GM21515 (cell line): ENCODE measurements at regions not wholly inside any gene's neighbourhood (a gene's known extent, or its start where the extent isn't known, plus 50 kb on each side); places are given as distances from the start of the nearest gene placed in this dataset.
A peak's percentile ranks its signal among the peaks of the same experiment; 100 is the strongest.
"Not testable (repeated sequence)": the region's sequence is repeated elsewhere in the genome, so short reads cannot be mapped to it uniquely, and the experiment has no call there.

ENCODE experiments used
- ATAC-seq: cut with Tn5 transposase; IDR thresholded peaks from one replicate; pipeline ENCODE4 v1.9.1; 2021; ENCODE audit not compliant: unreplicated experiment

DNA sequence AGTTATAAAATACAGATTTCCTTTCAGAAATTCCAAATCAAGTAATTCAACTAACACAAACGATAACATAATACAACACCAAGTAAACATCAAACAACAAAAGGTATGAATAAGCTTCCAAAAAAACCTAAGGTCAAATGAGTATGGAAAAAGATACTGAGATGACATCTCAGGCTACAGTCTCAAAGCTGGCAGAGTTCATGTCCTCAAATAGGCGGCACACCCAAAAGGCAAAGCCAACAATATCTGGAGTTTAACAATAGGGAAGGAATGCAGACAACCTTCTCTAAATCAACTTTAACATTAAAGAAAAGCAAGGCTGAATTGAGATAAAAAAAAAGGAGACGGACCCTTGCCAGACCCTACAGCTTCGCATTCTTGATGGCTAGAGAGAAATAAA, 346.6 kb downstream of the RSL24D1 start:
- no peak for ATAC-seq

DNA sequence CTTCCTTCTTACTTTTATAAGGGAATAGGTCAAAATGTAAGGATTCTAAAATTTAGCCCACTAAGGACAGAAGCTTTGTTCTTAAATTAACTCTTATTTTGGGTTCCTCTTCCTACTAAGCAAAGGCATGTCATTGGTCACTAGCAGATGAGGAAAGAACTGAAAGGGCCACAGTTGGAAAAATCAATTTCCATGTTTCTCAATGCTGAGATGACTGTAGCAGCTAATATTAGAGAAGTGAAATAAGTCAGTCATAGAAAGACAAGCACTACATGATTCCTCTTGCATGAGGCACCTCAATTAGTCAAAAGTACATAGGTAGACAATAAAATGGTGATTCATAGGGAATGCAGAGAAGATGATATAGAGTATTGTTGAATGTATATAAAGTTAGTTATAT, 353.7 kb downstream of the RSL24D1 start:
- no peak for ATAC-seq

DNA sequence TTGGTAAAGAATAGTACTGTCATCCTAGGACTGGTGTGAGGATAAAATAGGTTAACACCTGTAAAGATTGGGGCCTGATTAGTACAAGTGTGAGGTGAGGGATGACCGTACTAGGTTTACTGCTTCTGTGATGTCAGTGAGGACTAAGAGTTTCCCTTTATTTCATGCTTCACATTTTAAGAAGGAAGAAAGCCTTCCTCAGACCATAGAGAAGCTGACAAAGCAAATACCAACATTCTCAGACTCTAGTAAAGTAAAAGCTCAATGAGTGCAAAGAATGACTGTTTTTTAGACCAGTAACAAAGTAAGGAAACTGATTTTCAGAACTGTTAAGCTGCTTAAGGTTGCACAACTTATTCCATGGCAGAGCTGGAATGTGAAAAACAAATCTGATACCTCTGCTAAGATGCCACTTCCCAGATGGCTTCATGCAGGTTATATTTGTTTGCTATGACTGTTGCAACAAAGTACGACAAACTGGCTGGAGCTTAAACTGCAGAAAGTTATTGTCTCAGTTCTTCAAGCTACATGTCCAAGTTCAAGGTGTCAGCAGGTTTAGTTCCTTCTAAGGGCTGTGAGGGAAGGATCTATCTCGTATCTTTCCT, 354.9 kb downstream of the RSL24D1 start:
- no peak for ATAC-seq

DNA sequence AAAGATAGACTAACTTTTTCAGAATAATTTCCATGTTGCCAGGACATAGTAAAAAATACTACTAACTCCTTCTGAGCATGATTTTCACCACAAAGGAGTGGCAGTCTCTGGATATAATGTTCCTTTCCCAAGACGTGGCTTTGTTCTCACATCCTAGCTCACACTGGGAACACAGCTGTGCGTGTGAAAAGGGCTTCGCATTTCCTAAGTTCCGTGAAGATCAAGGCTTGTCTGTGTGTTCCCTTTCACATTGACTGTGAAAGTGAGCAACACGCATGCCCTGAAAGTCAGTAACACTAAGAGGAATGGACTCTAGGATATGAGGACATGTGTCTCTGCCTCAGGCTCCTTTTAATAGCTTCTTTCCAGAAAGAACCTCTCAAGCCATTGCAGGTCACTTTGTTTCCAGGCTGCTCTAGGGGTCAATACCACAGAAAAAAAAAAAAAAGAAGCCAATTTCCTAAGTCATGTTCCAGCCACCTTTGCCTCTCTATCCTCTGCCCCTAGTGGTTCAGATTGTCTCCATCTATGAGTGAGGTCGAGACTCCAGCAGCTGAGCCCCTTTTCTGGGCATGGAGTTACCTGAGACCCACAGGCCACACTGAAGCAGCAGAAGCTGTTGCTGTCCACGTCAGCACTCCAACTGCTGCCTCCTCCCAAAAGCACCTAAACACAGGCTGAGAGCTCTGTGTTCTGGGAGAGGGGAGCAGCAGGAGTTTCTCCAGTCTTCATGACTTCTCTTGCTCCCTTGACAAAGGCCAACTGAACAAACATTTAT, 355.9 kb downstream of the RSL24D1 start:
- ATAC-seq, result no peak

DNA sequence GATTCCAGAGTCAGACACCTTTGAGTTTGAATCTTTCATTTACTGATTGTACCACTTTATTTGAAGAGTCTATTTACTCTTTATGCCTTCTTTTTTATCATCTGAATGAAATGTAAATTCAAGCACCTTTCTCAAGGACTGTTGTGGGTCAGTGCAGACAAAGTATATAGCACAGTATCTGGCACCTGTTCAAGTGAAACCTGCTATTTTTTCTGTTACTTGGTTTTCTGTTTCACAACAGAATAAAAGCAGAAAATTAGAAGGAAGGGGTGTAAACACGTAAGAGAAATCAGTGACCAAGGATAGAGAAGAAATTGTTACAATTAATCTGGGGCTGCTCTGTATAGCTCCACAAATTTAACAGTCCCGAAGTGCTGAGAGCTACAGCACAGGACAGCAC, 357.4 kb downstream of the RSL24D1 start:
- ATAC-seq, result no peak

DNA sequence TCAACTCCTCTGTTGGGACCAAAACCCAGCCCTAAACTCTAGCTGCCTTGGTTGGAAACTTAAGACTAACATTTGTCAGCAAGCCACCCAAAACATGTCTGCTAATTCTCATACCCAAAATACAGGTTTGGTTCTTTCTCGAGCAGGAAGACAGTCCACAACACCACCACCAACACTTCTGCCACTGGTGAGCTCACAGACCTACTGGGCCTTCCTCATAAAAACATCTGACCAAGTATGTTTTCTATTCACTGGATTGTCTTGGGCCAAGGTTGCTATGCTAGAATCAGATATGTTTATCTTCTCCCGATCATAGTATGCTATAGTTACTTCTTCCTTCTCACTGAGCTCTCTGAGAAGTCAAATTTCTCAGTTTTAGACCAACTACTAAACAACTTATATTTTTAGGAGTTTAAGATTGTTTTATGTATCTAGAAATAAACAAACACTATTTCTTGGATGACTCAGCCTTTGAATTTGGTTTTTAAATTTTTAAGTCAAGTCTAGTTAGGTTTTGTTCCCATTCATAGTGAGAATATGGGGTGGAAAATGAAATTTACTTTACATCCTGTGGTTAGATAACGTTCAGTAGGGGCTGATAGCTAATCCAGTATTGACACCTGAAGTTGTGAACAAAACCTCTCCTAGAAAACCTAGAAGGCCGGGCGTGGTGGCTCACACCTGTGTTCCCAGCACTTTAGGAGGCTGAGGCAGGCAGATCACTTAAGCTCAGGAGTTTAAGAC, 360.5 kb downstream of the RSL24D1 start:
- ATAC-seq, result no peak

DNA sequence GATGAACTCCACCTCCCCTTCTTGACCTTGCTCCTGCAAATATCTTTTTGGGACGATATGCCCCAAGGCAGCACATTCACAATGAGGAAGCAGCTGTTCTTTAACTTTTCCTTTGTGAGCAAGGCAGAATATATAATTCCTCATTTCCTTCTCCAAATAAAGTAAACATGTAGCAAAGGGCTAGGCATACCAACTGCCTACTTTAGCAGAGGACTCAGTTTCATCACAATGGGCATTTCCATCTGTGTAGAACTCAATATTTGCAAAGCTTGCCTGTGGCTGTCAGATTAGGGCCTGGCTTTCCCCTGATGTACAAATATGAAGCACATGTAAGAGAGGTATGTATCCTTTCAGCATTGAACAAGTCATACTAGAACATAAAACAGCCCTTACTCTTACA, 366.9 kb downstream of the RSL24D1 start:
- no peak for ATAC-seq

DNA sequence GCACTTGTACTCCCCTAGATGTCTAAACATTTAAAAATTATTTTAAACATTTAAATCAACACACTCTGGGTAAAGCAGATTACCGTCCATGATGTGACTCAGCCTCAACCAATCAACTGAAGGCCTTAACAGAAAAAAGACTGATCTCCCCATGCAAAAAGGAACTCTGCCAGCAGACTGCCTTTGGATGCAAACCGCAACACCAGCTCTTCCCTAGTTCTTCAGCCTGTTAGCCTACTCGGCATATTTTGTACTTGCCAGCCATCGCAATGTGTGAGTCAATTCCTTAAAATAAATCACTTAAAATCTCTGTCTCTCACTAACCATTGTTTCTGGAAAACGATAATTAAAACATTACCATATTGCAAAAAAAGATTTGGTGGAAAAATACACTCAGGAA, 375.9 kb downstream of the RSL24D1 start:
- ATAC-seq, result no peak

DNA sequence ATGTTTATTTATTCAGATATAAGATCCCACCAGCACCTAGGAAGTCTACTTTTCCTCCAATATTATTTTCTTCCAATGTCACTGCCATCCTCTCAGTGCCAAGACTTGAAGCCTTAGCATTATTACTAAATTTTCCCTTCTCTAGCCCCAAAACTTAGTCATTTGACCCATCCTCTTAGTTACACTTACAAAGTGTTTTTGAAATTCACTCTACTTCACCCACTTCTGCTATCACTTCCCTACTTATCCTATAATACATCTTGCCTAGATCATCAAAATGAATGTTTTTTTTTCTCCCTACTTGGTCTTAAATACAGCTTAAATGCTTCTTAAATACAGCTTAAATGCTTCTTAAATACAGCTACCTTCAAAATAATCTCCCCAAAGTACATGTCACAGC, 376.6 kb downstream of the RSL24D1 start:
- ATAC-seq, result no peak

DNA sequence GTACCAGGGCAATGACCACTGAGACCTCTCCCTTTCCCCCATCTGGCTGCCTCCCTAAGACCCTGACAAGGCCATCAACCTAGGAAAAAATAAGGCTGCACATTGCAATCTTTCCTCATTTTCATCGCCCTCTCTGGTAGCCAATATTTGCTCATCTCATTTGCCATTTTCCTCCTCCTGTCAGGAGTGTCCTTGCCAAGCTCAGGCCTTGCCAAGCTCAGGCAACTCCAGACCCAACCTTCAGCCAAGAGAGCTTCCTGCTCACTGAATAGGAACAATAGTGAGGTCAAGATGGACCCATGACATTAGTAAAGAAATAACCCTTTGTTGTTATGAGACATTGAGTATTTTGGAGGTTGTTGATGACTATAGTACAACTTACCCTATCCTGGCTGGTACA, 380.3 kb downstream of the RSL24D1 start:
- no peak for ATAC-seq

DNA sequence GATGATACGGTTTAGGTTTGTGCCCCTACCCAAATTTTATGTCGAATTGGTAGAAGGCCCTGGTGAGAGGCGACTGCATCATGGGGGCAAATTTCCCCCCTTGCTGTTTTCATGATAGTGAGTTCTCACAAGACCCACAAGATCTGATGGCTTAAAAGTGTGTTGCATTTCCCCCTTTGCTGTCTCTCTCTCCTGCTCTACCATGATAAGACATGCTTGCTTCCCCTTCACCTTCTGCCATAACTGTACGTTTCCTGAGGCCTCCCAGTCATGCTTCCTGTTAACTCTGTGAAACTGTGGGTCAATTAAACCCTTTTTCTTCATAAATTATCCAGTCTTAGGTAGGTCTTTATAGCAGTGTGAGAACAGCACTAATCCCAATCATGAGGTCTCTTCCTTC, 381.2 kb downstream of the RSL24D1 start:
- no peak for ATAC-seq

DNA sequence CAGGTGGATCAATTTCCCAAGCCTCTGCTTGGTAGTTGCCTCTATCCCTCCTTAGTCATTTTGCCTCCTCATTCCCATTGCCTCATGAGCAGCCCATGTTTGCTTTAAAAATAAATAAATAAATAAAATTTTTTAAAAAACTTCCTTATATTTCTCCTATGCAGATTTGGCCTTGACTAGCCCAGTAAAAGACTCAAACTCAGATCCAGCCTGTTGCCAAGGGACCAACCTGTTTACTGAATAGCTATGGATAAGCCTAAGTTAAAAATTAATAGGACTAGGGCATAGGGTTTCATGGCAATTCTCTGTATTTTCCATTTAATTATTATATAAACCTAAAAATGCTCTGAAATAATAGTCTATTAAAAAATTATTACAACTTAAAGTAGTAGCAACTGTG, 384.4 kb downstream of the RSL24D1 start:
- no peak for ATAC-seq

DNA sequence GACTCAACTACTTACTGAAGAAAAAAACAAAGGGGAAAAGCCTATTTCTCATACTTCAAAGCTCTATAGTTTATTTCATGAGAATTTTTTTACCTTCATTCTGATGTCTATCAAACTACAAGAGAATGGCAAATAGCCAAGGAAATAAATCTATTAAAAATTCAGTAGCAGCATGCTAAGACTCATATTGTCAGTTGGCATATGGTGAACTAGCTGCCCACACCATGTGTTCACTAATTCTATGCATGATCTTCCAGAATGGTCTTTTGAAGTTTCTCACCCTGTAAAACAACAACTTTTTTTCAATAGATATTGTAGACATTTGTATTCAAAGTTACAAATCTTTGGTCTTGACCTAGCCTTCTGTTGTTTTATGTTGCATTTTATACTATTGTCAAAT, 386.2 kb downstream of the RSL24D1 start:
- no peak for ATAC-seq

DNA sequence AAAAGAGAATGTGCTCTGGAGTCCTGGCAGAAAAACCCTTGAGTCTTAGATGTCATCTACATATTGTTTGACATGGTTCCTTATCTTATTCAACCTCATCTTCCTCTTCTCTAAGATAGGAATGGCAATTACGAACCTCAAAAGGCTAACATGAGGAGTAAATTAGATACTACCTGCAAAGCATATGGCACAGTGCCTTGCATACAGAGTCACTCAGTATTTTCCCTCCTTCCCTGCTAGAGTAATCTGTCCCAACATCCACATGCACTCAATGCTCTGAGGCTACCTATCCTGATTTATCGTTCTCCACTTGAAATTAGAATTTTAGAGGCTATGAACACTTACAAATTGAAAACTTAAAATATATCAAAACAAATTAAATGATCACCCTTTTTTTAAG, 386.7 kb downstream of the RSL24D1 start:
- ATAC-seq, result no peak

DNA sequence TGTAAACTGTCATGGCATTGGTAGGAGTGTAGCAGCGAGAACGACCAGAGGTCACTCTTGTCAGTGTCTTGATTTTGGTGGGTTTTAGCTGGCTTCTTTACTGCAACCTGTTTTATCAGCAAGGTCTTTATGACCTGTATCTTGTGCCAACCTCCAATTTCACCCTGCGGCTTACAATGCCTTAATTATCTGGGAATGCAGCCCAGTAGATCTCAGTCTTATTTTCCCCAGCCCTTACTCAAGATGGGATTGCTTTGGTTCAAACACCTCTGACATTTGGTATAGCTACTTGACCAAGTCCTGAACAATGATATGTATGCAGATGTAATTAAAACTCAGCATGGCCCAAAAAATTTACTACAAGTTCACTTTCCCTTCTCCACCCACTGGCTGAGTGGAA, 388.4 kb downstream of the RSL24D1 start:
- no peak for ATAC-seq

DNA sequence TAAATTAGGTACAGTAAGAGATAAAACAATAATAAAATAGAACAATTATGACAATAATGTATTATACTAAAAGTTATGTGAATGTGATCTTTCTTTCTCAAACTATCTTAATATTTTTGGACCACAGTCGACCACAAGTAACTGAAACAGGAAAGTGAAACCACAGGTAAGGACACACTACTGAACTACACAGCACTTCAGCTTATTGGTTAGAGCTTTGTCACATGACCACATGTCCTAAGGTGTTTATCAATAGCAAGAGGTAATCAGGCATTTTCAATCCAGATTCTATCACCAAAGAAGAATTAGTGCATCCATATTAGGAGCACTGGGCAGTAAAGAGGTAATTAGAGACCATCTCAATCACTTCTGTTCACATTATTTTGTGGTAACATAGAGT, 392.8 kb downstream of the RSL24D1 start:
- no peak for ATAC-seq

DNA sequence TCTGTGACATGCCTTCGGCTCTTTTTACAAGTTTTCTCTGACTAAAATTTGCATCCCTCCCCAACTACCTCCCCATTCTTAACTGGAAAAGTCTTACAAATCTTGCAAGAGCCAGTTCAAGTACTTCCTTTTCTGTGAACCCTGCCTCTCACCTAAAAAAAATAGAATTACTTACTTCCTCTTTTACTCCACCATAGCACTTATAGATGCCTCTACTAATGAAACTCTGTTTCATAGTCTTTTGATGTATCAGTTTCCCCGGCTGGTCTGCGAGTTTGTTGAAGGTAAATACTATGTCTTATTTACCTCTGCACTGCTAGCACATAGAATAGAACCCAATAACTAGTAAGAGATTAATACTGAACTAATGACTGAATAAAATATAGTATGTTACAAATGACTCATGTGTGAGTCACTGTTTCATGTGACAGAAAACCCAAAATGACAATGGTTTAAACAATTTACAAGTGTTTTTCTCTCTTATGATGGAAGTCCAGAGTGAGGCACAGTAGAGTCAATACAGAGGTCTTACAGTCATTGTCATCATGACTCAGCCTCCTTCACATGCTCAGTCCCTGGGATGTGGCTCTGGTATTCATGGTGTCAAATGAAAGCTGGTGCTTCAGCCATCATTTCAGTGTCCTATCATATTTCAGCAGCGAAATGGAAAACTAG, 393.5 kb downstream of the RSL24D1 start:
- ATAC-seq, result peak; percentile 82

DNA sequence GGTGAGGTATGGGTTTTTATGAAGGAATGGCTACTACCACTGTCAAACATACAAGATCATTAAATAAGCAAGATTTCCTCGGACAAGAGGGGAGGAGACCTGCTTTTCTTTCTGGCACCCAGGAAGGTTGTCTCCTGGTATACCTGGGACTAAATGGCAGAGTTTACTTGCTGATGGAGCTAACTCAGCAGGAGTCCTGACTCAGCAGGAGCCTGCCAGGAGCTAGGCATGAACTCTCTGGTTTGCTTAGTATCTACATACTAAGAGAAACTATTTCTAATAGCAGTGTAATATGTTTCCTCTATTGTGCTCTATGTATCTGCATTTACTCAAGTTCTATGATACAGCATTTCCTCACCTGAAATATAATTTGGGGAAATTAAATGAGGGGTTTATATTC, 404.2 kb downstream of the RSL24D1 start:
- ATAC-seq, result no peak

DNA sequence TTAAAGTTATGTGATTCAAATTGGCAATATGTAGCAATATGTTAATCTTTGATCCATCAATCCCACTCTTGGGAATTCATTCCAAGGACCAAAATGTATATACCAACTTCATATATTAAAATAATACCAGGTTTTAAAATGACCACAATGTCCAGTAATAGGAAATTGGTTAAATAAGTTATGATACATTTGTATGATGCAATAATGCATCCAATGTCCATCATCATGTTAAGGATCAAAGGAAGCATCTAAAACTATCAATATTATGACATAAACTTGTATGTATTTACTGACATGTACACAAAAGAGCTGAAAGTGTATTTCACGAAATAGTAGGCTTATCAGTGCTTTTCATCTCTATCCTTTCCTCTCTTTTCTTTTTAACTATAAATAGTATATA, 406.0 kb downstream of the RSL24D1 start:
- no peak for ATAC-seq

DNA sequence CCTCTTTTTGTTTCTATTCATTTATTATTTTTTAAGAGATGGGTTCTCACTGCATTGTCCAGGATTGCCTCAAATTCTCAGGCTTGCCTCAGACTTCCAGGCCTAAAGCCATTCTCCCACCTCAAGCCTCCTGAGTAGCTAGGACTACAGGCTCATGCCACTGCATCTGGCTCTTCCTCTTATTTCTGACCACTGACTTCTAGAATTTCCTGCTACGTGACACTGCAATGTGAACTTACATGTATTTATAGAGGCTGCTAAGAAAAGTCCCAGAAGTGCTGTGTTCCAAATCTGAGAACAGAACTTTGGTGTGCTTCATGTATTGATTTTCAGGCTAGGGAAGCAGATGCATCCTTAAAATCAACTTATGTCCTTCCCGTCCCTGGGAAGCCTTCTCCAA, 407.4 kb downstream of the RSL24D1 start:
- no peak for ATAC-seq

DNA sequence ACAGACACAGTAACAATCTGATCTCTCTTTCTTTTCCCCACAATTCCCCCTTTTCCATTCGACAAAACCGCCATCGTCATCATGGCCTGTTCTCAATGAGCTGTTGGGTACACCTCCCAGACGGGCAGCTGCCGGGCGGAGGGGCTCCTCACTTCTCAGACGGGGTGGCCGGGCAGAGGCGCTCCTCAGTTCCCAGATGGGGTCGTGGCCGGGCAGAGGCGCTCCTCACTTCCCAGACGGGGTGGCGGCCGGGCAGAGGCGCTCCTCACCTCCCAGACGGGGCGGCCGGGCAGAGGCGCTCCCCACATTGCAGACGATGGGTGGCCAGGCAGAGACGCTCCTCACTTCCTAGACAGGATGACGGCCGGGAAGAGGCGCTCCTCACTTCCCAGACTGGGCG, 415.5 kb downstream of the RSL24D1 start:
- not testable (repeated sequence) for ATAC-seq

DNA sequence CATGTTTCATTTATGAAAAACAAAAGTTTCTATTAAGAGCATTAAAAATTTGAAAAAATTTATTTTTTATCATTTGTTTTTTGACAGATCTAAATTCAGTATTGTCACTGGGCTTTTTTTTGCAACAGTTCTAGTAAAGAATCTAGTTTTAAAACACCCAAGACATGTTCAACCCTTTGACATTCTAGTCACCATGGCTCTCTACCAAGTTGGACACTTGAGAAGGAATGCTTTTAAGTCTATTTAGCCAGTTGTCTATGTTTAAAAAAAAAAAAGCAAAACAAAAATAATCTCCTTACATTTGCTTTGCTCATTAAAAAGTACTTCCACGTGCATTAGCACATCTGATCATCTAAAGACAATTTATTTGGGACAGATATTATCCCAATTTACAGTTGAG, 417.5 kb downstream of the RSL24D1 start:
- ATAC-seq, result no peak
